GM12878 (cell line): ENCODE measurements at regions not wholly inside any gene's neighbourhood (a gene's known extent, or its start where the extent isn't known, plus 50 kb on each side); places are given as distances from the start of the nearest gene placed in this dataset.

Source experiments
- BHLHE40 ChIP-seq, 2 experiments: fragments of 450-650 bp in 1 of 2; IDR thresholded peaks; 2 replicates each; pipeline ENCODE4 v1.6.1; 2011 to 2017; ENCODE audit warnings: low read depth in 2 of 2, borderline replicate concordance in 1 of 2, improper control_type of control experiment in 1 of 2, low read length in 1 of 2, mild to moderate bottlenecking in 1 of 2
- CREB1 ChIP-seq: IDR thresholded peaks from 2 replicates; pipeline ENCODE4 v1.6.1; 2012; ENCODE audit warnings: low read depth, mild to moderate bottlenecking, inconsistent platforms
- EZH2 ChIP-seq: IDR thresholded peaks from 2 replicates; pipeline ENCODE4 v1.6.1; 2012; ENCODE audit warnings: low read depth, mild to moderate bottlenecking, control low read depth, inconsistent platforms, low read length, borderline replicate concordance; ENCODE audit not compliant: control insufficient read depth
- HDAC2 ChIP-seq: fragments of 200-600 bp; sonication (generic); IDR thresholded peaks from 2 replicates; pipeline ENCODE4 v1.6.1; 2017
- POLR2A ChIP-seq: IDR thresholded peaks from 2 replicates; pipeline ENCODE4 v1.6.1; 2011; ENCODE audit warnings: low read depth, mild to moderate bottlenecking, low read length
- POLR2AphosphoS5 ChIP-seq: IDR thresholded peaks from 2 replicates; pipeline ENCODE4 v1.6.1; 2011; ENCODE audit warnings: mild to moderate bottlenecking, low read length, inconsistent platforms
- RAD51 ChIP-seq: fragments of 450-650 bp; IDR thresholded peaks from 2 replicates; pipeline ENCODE4 v1.6.1; 2016; ENCODE audit warnings: moderate library complexity, mild to moderate bottlenecking, inconsistent platforms
- RCOR1 ChIP-seq: conservative IDR thresholded peaks from 2 replicates; pipeline ENCODE4 v1.6.1; 2012; ENCODE audit warnings: low read depth, low read length, improper control_type of control experiment
- YBX1 ChIP-seq: fragments of 450-650 bp; IDR thresholded peaks from 2 replicates; pipeline ENCODE4 v1.6.1; 2016; ENCODE audit warnings: antibody characterized with exemption
- ZBED1 ChIP-seq: IDR thresholded peaks from 2 replicates; pipeline ENCODE4 v1.6.1; 2016; ENCODE audit warnings: borderline replicate concordance
- TF ChIP-seq, protein P1 (sequence below): IDR thresholded peaks from 2 replicates; pipeline ENCODE4 v1.6.1; 2011; ENCODE audit warnings: low read depth, low read length, improper control_type of control experiment, borderline replicate concordance
- TF ChIP-seq, protein P2 (sequence below): IDR thresholded peaks from 2 replicates; pipeline ENCODE4 v1.6.1; 2011; ENCODE audit warnings: mild to moderate bottlenecking, low read depth, low read length, moderate library complexity; ENCODE audit not compliant: insufficient replicate concordance
- TF ChIP-seq, protein P3 (sequence below), 3 experiments: IDR thresholded peaks in 2 of 3; conservative IDR thresholded peaks in 1 of 3; 2 replicates each; pipeline ENCODE4 v1.5.1; 2011; ENCODE audit warnings: low read depth in 3 of 3, low read length in 3 of 3, mild to moderate bottlenecking in 3 of 3, control low read depth in 2 of 3, moderate library complexity in 2 of 3, inconsistent platforms in 1 of 3, mixed read lengths in 1 of 3; ENCODE audit not compliant: control insufficient read depth in 2 of 3, insufficient read depth in 1 of 3; ENCODE audit errors: extremely low read depth in 1 of 3
- TF ChIP-seq, protein P4 (sequence below): fragments of 450-650 bp; IDR thresholded peaks from 2 replicates; pipeline ENCODE4 v1.6.1; 2018; ENCODE audit warnings: mild to moderate bottlenecking, low read depth, moderate library complexity; ENCODE audit not compliant: partially characterized antibody

DNA sequence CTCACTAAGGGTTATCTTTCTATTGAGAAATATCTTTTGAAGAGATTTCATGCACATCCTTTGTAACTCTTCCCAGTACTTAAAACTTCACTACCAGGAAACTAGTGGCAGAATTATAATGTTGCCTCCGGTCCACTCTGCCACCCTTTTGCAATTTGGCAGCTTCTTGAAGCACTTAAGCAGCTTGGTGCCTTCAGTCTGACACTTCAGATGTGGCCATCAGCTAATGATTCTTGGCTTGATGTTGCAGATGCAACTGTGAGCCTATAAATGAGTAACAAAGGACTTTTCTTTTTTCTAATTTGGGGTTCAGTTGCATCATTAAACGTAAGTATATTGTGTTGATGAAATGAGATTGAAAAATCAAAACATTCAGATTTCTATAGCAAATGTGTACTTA, 187.5 kb upstream of the C21orf91 start:
- TF ChIP-seq POLR2A (no peak), BHLHE40 (IDR thresholded peaks at IDR 0.05; ENCODE audit: borderline replicate concordance in 1 of 2, low read depth in 2 of 2, low read length in 1 of 2) (no peak), HDAC2 (no peak), YBX1 (no peak), RCOR1 (no peak), ZBED1 (no peak), RAD51 (no peak), POLR2AphosphoS5 (no peak), EZH2 (no peak), CREB1 (no peak)
- TF ChIP-seq, protein P1, sequence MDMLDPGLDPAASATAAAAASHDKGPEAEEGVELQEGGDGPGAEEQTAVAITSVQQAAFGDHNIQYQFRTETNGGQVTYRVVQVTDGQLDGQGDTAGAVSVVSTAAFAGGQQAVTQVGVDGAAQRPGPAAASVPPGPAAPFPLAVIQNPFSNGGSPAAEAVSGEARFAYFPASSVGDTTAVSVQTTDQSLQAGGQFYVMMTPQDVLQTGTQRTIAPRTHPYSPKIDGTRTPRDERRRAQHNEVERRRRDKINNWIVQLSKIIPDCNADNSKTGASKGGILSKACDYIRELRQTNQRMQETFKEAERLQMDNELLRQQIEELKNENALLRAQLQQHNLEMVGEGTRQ: no peak
- TF ChIP-seq, protein P2, sequence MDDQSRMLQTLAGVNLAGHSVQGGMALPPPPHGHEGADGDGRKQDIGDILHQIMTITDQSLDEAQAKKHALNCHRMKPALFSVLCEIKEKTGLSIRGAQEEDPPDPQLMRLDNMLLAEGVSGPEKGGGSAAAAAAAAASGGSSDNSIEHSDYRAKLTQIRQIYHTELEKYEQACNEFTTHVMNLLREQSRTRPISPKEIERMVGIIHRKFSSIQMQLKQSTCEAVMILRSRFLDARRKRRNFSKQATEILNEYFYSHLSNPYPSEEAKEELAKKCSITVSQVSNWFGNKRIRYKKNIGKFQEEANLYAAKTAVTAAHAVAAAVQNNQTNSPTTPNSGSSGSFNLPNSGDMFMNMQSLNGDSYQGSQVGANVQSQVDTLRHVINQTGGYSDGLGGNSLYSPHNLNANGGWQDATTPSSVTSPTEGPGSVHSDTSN: no peak
- TF ChIP-seq, protein P3, sequence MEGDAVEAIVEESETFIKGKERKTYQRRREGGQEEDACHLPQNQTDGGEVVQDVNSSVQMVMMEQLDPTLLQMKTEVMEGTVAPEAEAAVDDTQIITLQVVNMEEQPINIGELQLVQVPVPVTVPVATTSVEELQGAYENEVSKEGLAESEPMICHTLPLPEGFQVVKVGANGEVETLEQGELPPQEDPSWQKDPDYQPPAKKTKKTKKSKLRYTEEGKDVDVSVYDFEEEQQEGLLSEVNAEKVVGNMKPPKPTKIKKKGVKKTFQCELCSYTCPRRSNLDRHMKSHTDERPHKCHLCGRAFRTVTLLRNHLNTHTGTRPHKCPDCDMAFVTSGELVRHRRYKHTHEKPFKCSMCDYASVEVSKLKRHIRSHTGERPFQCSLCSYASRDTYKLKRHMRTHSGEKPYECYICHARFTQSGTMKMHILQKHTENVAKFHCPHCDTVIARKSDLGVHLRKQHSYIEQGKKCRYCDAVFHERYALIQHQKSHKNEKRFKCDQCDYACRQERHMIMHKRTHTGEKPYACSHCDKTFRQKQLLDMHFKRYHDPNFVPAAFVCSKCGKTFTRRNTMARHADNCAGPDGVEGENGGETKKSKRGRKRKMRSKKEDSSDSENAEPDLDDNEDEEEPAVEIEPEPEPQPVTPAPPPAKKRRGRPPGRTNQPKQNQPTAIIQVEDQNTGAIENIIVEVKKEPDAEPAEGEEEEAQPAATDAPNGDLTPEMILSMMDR (IDR thresholded peaks at IDR 0.05 in 2 of 3, conservative IDR thresholded peaks at IDR 0.05 in 1 of 3; ENCODE audit: control insufficient read depth in 2 of 3, extremely low read depth in 1 of 3, insufficient read depth in 1 of 3, low read depth in 3 of 3, low read length in 3 of 3): no peak
- TF ChIP-seq, protein P4, sequence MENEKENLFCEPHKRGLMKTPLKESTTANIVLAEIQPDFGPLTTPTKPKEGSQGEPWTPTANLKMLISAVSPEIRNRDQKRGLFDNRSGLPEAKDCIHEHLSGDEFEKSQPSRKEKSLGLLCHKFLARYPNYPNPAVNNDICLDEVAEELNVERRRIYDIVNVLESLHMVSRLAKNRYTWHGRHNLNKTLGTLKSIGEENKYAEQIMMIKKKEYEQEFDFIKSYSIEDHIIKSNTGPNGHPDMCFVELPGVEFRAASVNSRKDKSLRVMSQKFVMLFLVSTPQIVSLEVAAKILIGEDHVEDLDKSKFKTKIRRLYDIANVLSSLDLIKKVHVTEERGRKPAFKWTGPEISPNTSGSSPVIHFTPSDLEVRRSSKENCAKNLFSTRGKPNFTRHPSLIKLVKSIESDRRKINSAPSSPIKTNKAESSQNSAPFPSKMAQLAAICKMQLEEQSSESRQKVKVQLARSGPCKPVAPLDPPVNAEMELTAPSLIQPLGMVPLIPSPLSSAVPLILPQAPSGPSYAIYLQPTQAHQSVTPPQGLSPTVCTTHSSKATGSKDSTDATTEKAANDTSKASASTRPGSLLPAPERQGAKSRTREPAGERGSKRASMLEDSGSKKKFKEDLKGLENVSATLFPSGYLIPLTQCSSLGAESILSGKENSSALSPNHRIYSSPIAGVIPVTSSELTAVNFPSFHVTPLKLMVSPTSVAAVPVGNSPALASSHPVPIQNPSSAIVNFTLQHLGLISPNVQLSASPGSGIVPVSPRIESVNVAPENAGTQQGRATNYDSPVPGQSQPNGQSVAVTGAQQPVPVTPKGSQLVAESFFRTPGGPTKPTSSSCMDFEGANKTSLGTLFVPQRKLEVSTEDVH: no peak
